ENCODE measurements at regions not wholly inside any gene's neighbourhood (a gene's known extent, or its start where the extent isn't known, plus 50 kb on each side); places are given as distances from the start of the nearest gene placed in this dataset.

GRCh38 chr6:137664183-137664582, 170.0 kb upstream of the OLIG3 start:
- no peak for TF ChIP-seq CTCF (IDR thresholded peaks at IDR 0.05)
- no peak for TF ChIP-seq POLR2A (IDR thresholded peaks at IDR 0.05)

Measured in right lobe of liver (tissue), 4 donors.